ENCODE measurements at regions not wholly inside any gene's neighbourhood (a gene's known extent, or its start where the extent isn't known, plus 50 kb on each side); places are given as distances from the start of the nearest gene placed in this dataset.

DNA sequence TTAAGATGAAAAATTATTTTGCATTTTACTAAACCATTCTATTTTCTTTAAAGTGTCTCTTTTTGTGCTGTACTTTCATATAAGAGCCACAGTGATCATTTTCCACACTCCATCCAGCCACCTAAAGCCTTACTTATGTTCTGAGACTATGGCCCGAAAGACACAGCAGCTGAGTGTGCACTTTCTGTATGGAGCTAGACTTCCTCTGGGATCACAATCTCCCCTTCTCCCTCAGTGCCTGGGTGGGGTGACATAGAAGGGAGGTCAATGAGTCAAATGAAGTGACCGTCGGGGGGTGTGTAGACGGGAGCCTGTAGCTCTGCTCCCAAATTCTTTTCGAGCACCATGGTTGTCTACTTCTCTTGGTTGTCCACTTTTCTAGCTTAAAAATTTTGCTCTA, 97.8 kb upstream of the ARL4C start:
- TF ChIP-seq, protein P1, sequence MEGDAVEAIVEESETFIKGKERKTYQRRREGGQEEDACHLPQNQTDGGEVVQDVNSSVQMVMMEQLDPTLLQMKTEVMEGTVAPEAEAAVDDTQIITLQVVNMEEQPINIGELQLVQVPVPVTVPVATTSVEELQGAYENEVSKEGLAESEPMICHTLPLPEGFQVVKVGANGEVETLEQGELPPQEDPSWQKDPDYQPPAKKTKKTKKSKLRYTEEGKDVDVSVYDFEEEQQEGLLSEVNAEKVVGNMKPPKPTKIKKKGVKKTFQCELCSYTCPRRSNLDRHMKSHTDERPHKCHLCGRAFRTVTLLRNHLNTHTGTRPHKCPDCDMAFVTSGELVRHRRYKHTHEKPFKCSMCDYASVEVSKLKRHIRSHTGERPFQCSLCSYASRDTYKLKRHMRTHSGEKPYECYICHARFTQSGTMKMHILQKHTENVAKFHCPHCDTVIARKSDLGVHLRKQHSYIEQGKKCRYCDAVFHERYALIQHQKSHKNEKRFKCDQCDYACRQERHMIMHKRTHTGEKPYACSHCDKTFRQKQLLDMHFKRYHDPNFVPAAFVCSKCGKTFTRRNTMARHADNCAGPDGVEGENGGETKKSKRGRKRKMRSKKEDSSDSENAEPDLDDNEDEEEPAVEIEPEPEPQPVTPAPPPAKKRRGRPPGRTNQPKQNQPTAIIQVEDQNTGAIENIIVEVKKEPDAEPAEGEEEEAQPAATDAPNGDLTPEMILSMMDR (tag by site-specific recombination; IDR thresholded peaks at IDR 0.05) = no peak
- TF ChIP-seq HOXA7 (CRISPR knock-in tag; IDR thresholded peaks at IDR 0.05; ENCODE audit: borderline replicate concordance) (no peak), PRDM1 (tag by site-specific recombination; IDR thresholded peaks at IDR 0.05) (no peak), KLF7 (tag by site-specific recombination; IDR thresholded peaks at IDR 0.05; ENCODE audit: borderline replicate concordance) (no peak), ZNF423 (tag by site-specific recombination; IDR thresholded peaks at IDR 0.05) (no peak), ZNF24 (tag by site-specific recombination; IDR thresholded peaks at IDR 0.05) (no peak), BCL11A (tag by site-specific recombination; IDR thresholded peaks at IDR 0.05; ENCODE audit: low read depth) (no peak), ZNF76 (tag by site-specific recombination; IDR thresholded peaks at IDR 0.05; ENCODE audit: borderline replicate concordance, low read depth) (no peak)
- TF ChIP-seq, protein P2, sequence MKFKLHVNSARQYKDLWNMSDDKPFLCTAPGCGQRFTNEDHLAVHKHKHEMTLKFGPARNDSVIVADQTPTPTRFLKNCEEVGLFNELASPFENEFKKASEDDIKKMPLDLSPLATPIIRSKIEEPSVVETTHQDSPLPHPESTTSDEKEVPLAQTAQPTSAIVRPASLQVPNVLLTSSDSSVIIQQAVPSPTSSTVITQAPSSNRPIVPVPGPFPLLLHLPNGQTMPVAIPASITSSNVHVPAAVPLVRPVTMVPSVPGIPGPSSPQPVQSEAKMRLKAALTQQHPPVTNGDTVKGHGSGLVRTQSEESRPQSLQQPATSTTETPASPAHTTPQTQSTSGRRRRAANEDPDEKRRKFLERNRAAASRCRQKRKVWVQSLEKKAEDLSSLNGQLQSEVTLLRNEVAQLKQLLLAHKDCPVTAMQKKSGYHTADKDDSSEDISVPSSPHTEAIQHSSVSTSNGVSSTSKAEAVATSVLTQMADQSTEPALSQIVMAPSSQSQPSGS (tag by site-specific recombination; IDR thresholded peaks at IDR 0.05; ENCODE audit: low read depth) = no peak

All from HEK293 (cell line).